ENCODE measurements at regions not wholly inside any gene's neighbourhood (a gene's known extent, or its start where the extent isn't known, plus 50 kb on each side); places are given as distances from the start of the nearest gene placed in this dataset.

GRCh38 chr5:122257000-122257399 is 55.0 kb upstream of the SNCAIP start:
- TF ChIP-seq ZNF274 (IDR thresholded peaks at IDR 0.05; ENCODE audit: low read depth, low read length) (no peak), CTCF (IDR thresholded peaks at IDR 0.05 in 2 of 3, conservative IDR thresholded peaks at IDR 0.05 in 1 of 3; ENCODE audit: borderline replicate concordance in 1 of 3, insufficient read depth in 1 of 3, low read depth in 2 of 3, low read length in 2 of 3) (no peak), CEBPB (IDR thresholded peaks at IDR 0.05; ENCODE audit: low read depth) (no peak), EZH2 (IDR thresholded peaks at IDR 0.05) (no peak)

Data from HCT116 (cell line).